ENCODE measurements at regions not wholly inside any gene's neighbourhood (a gene's known extent, or its start where the extent isn't known, plus 50 kb on each side); places are given as distances from the start of the nearest gene placed in this dataset.

- Histone ChIP-seq H3K4me1 (ENCODE audit: insufficient read depth) (no peaks in the 10 kb centered on the region), H3K79me2 (replicated peaks; ENCODE audit: insufficient read depth) (no peaks in the 10 kb centered on the region), H3K4me3 (no peak overlapping the region), H3K9me2 (ENCODE audit: insufficient read depth) (no peaks in the 10 kb centered on the region), H3K27ac (ENCODE audit: low read depth) (no peak overlapping the region), H3K27me3 (ENCODE audit: insufficient read depth) (no peaks in the 10 kb centered on the region), H2AFZ (no peak overlapping the region), H3F3A (replicated peaks; ENCODE audit: low read depth) (no peaks in the 10 kb centered on the region), H3K4me2 (no peak overlapping the region), H3K36me3 (ENCODE audit: insufficient read depth) (no peaks in the 10 kb centered on the region), H4K20me1 (replicated peaks; ENCODE audit: insufficient read depth) (no peaks in the 10 kb centered on the region)
- DNase-seq (ENCODE audit: low spot score) (no peak), ATAC-seq (no peak)
- H3K27ac Mint-ChIP-seq = no peak overlapping the region
- no peaks in the 10 kb centered on the region; the same call in 2 of the 3 replicates for H3K9me3 Mint-ChIP-seq
- H3K4me1 Mint-ChIP-seq = peaks cover 6% of the 10 kb centered on the region; the same call in 2 of the 3 replicates
- H3K4me3 Mint-ChIP-seq = no peak overlapping the region
- H3K36me3 Mint-ChIP-seq (ENCODE audit: low read depth) = no peaks in the 10 kb centered on the region
- no peaks in the 10 kb centered on the region for H3K27me3 Mint-ChIP-seq (ENCODE audit: insufficient read depth, low read depth, poor library complexity)
- no peak for TF ChIP-seq ZNF462 (CRISPR knock-in tag; IDR thresholded peaks at IDR 0.05)
- TF ChIP-seq CREB1 (CRISPR knock-in tag; IDR thresholded peaks at IDR 0.05; ENCODE audit: low read depth) = no peak
- TF ChIP-seq ETS1 (IDR thresholded peaks at IDR 0.05) = no peak
- TF ChIP-seq CTCF (conservative IDR thresholded peaks at IDR 0.05; ENCODE audit: low read depth in 2 of 2) = no peak
- TF ChIP-seq ZNF114 (CRISPR knock-in tag; IDR thresholded peaks at IDR 0.05) = no peak
- no peak for TF ChIP-seq STAT1 (IDR thresholded peaks at IDR 0.05; ENCODE audit: unreplicated experiment)
- no peak for TF ChIP-seq EZH2 (IDR thresholded peaks at IDR 0.05; ENCODE audit: low read depth, unreplicated experiment)
- TF ChIP-seq NANOG (IDR thresholded peaks at IDR 0.05; ENCODE audit: borderline replicate concordance) = no peak
- no peak for TF ChIP-seq EZH2phosphoT487 (IDR thresholded peaks at IDR 0.05; ENCODE audit: unreplicated experiment)
- no peak for TF ChIP-seq JUNB (IDR thresholded peaks at IDR 0.05; ENCODE audit: unreplicated experiment)
- no peak for TF ChIP-seq REST (IDR thresholded peaks at IDR 0.05; ENCODE audit: unreplicated experiment)
- TF ChIP-seq POLR2AphosphoS5 (IDR thresholded peaks at IDR 0.05; ENCODE audit: low read depth) = no peak
- TF ChIP-seq ZNF331 (CRISPR knock-in tag; IDR thresholded peaks at IDR 0.05; ENCODE audit: low read depth) = no peak
Measured at GRCh38 chr2:182481676-182482075, 54.8 kb upstream of the PDE1A start.
